Liver (tissue), 3 donors: ENCODE measurements at regions not wholly inside any gene's neighbourhood (a gene's known extent, or its start where the extent isn't known, plus 50 kb on each side); places are given as distances from the start of the nearest gene placed in this dataset.

Source experiments
- CTCF ChIP-seq: fragments of 150-350 bp; IDR thresholded peaks from 2 replicates; pipeline ENCODE4 v1.5.1; 2017; ENCODE audit warnings: improper control_type of control experiment, low read depth, low read length; ENCODE audit not compliant: missing input control
- EGR1 ChIP-seq, 2 donors: IDR thresholded peaks; 2 replicates each; pipeline ENCODE4 v1.6.1; 2016 to 2018; ENCODE audit warnings: antibody characterized with exemption in 2 of 2, low read depth in 2 of 2
- JUND ChIP-seq, 2 donors: IDR thresholded peaks; 2 replicates each; pipeline ENCODE4 v1.6.1; 2016; ENCODE audit warnings: antibody characterized with exemption in 2 of 2
- MAX ChIP-seq: IDR thresholded peaks from 2 replicates; pipeline ENCODE4 v1.6.1; 2016; ENCODE audit warnings: antibody characterized with exemption
- RAD21 ChIP-seq, 2 donors: IDR thresholded peaks; 2 replicates each; pipeline ENCODE4 v1.6.1; 2016; ENCODE audit warnings: antibody characterized with exemption in 2 of 2, mild to moderate bottlenecking in 2 of 2
- REST ChIP-seq: IDR thresholded peaks from 2 replicates; pipeline ENCODE4 v1.6.1; 2016; ENCODE audit warnings: antibody characterized with exemption, mild to moderate bottlenecking
- SP1 ChIP-seq: IDR thresholded peaks from 2 replicates; pipeline ENCODE4 v1.6.1; 2018; ENCODE audit warnings: antibody characterized with exemption, mild to moderate bottlenecking
- YY1 ChIP-seq: IDR thresholded peaks from 2 replicates; pipeline ENCODE4 v1.6.1; 2016; ENCODE audit warnings: antibody characterized with exemption, mild to moderate bottlenecking
- donor health status: healthy.
- donor health status: healthy.

GRCh38 chr17:74078363-74078941 lies 125.0 kb upstream of the RPL38 start:
- TF ChIP-seq CTCF: no peak
- no peak for TF ChIP-seq YY1
- no peak for TF ChIP-seq SP1
- no peak for TF ChIP-seq JUND (IDR thresholded peaks at IDR 0.05)
- no peak for TF ChIP-seq EGR1 (IDR thresholded peaks at IDR 0.05; ENCODE audit: low read depth in 2 of 2)
- no peak for TF ChIP-seq MAX
- TF ChIP-seq RAD21 (IDR thresholded peaks at IDR 0.05): no peak
- TF ChIP-seq REST: no peak
